ENCODE measurements at regions not wholly inside any gene's neighbourhood (a gene's known extent, or its start where the extent isn't known, plus 50 kb on each side); places are given as distances from the start of the nearest gene placed in this dataset.

DNA sequence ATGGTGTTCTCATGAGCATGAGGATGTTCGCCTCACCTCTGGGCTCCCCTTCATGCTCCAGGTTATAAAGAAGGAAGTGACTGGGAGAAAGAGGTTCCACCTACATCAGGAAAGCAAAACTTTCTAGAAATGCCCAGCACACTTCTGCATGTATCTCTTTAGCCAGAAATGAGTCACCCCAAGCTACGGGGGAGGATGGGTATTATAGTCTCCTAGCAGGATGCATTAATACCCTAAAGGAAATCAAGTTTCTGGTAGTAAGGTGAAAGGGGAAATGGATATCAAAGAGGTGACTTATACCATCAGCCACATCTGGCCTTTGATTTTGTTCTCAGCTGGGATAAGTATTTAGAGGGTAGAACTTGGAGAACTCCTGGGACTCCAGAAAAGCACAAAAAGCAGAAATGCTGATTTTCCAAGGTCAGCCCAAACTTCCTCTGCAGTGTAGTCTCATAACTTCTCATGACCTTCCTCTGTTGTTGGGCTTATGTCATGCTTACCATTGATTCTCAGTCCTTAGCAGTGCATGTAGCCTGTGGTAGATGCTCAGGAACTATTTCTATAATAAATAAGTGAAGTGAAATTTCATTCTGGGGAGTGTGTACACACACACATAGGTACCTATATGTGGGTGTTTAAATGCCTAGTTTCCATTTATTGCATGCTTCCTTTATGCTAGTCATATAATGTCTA, 209.4 kb upstream of the CRY1 start:
- Mint-ChIP-seq H3K27me3 (ENCODE audit: low read depth in 3 of 3) (peaks cover 2% of the 10 kb centered on the region in 3 donors), H3K4me3 (no peak overlapping the region), H3K4me1 (no peaks in the 10 kb centered on the region), H3K9me3 (no peaks in the 10 kb centered on the region), H3K36me3 (no peaks in the 10 kb centered on the region), H3K27ac (no peak overlapping the region)
- no peak for DNase-seq

DNA sequence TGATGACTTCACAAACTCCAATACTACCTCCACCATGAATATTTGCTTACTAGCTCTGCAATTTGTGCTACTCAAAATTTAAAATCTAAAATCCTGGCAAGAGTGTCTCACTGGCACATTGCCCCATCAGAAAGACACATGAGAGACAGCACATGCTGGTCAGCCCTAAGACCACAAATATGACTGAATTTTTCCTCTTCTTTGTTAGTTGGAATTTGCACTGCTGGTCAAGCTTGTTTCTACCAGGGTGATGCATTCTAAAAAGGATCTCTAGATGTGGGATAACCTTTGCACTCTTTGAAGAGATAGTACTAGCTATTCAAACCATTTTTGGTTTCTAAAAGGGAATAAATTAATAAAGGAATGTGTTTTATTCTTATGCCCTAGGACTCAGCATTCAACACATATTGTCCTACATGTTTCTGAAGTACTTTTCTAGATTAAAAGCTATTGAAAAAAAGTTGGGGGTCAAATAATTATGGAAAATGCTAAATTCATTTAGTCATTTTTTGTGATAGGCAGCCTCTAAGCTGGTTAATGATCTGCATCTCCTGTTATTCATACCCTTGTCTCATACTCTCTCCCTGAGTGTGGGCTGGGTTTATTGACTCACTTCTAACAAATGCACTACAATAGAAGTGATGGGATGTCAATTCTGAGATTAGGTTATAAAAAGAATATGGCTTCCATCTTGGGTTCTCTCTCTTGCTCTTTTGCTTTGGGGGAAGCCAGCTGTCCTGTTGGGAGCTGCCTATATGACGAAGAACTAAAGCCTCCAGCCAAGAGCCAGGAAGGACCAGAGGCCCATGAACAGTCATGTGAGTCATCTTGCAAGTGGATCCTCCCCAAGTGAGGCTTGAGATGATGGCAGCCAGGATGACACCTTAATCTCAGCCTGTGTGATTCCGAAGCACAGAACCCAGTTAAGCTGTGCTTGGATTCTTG, 211.5 kb upstream of the CRY1 start:
- Mint-ChIP-seq H3K27me3 (ENCODE audit: low read depth in 3 of 3) (peaks cover 2 to 5% (median 2%) of the 10 kb centered on the region in 3 donors), H3K9me3 (no peaks in the 10 kb centered on the region), H3K4me3 (no peak overlapping the region), H3K4me1 (peaks cover 14 to 16% of the 10 kb centered on the region in 2 donors), H3K27ac (no peak overlapping the region), H3K36me3 (no peaks in the 10 kb centered on the region)
- no peak for DNase-seq

DNA sequence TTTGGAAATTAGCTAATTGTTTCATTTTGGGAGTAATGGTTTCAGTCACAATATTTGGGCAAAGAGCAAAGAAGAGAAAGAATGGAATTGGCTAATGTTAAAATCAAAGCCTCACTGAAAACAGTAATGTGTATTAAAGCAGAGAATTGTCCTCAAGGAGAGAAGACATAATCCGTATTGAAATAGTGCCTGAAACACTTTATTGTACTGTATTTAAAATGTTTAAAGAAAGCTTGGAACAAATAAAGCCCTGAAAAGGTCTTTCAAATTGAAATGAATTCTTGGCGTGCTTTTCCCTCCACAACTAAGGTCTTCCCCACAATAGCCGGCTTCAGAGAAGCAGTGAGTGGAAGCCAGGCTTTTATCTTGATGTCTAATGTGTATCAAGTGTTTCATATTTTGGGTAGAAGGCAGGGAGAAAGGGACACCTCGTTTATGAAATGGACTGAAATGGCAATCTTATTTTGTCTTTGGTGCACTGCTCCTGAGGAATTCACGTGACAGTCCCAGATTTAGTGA, 212.9 kb upstream of the CRY1 start:
- Mint-ChIP-seq H3K9me3 (no peaks in the 10 kb centered on the region), H3K4me3 (no peak overlapping the region), H3K4me1 (peaks cover 17 to 18% of the 10 kb centered on the region in 2 donors), H3K36me3 (no peaks in the 10 kb centered on the region), H3K27ac (no peak overlapping the region), H3K27me3 (ENCODE audit: low read depth in 3 of 3) (peaks cover 2 to 3% (median 2%) of the 10 kb centered on the region in 3 donors)
- DNase-seq = no peak

DNA sequence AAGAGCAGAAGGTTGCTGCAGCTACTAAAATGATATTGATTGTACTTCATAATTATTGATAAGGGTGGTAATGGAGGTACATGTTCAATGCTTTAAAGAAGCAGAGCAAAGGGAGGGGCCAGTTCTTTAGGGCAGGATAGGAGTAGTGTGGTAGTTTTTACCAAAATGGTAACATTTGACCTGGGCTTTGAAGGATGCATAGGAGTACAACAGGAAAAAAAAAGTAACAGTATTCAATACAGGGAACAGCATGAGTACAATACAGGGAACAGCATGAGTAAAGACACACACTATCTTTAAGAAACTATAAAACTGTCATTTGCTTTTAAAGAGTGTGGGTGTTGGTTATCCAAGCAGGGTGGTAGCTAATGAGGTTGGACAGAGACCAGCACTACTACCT, 215.0 kb upstream of the CRY1 start:
- Mint-ChIP-seq H3K4me1 (peaks cover 17 to 18% of the 10 kb centered on the region in 2 donors), H3K27ac (no peak overlapping the region), H3K4me3 (peak overlapping the region in 1 of 5 donors; percentile 7), H3K9me3 (no peaks in the 10 kb centered on the region), H3K27me3 (ENCODE audit: low read depth in 3 of 3) (peaks cover 4 to 6% (median 6%) of the 10 kb centered on the region in 3 donors), H3K36me3 (no peaks in the 10 kb centered on the region)
- no peak for DNase-seq

DNA sequence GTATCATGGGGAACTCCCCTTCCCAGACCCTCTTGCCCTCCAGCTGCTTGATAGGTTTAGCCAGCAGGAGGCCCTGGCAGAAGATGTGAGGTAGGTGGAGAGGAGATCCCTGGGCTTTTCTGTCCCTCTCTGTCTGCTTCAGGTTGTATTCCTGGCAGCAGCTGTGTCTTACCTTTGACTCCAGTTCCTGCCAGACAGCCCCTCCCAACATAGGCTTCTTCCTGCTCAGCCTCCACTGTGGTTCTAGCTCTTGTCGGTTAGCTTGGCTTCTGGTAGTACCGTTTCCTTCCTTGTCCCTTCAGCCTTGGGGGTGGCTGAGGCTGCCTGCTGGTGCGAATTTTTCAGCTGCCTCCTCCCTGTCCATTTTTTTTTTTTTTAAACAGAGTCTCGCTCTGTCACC, 215.7 kb upstream of the CRY1 start:
- Mint-ChIP-seq H3K36me3 (no peaks in the 10 kb centered on the region), H3K27ac (peak overlapping the region in 1 of 6 donors; percentile 67), H3K9me3 (no peaks in the 10 kb centered on the region), H3K27me3 (ENCODE audit: low read depth in 3 of 3) (peaks cover 4 to 6% (median 6%) of the 10 kb centered on the region in 3 donors), H3K4me3 (peak overlapping the region in 3 of 5 donors; percentile 9 to 54 (median 10)), H3K4me1 (peaks cover 17 to 18% of the 10 kb centered on the region in 2 donors)
- DNase-seq = peak; percentile 6 to 22 (median 20)

DNA sequence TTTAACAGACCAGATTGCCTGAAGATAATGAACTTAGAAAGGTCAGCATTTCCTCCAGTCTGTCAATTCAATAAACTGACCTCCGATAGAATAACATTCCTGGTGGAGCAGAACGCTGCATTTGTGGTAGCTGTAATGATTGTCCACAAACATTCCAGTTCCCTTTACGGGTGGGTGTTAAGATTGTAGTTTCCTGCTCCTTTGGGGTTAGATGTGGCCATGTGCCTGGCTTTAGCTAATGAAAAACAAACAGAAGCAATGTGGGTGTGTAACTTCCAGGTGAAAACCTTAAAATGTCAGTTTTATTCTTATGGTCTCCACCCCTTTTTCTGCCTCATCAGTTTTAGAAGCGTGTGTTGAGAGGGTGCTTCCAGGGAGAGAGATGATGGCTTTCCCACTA, 217.3 kb upstream of the CRY1 start:
- no peak for DNase-seq
- Mint-ChIP-seq H3K4me3 (no peak overlapping the region), H3K27me3 (ENCODE audit: low read depth in 3 of 3) (peaks cover 4 to 8% (median 8%) of the 10 kb centered on the region in 3 donors), H3K27ac (no peak overlapping the region), H3K4me1 (peaks cover 17 to 18% of the 10 kb centered on the region in 2 donors), H3K36me3 (no peaks in the 10 kb centered on the region), H3K9me3 (peaks cover 0 to 3% (median 0%) of the 10 kb centered on the region in 6 donors)

DNA sequence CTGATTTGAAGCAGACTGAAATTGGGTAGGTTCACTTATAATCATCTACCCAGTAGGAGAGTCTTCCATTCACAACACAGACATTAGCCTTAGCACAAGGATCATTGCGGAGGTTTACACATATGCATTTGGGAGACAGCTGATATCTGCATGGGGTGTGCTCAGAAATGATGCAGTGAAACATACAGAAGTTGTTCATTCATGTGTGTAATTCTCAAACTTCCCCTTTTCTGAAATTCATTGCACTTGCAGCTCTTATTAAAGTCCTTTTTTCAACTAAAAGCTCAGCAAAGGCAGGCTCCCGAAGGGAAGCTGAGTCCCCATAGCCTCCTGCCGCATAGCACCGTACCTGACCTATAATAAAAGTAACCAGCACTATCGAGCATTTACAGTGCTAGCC, 218.3 kb upstream of the CRY1 start:
- peaks cover 2 to 8% (median 8%) of the 10 kb centered on the region in 3 donors for H3K27me3 Mint-ChIP-seq (ENCODE audit: low read depth in 3 of 3)
- no peak overlapping the region for H3K4me3 Mint-ChIP-seq
- H3K9me3 Mint-ChIP-seq = peaks cover 0 to 3% (median 0%) of the 10 kb centered on the region in 6 donors
- no peak overlapping the region for H3K27ac Mint-ChIP-seq
- H3K36me3 Mint-ChIP-seq = no peaks in the 10 kb centered on the region
- H3K4me1 Mint-ChIP-seq = peaks cover 17 to 18% of the 10 kb centered on the region in 2 donors
- DNase-seq = no peak

DNA sequence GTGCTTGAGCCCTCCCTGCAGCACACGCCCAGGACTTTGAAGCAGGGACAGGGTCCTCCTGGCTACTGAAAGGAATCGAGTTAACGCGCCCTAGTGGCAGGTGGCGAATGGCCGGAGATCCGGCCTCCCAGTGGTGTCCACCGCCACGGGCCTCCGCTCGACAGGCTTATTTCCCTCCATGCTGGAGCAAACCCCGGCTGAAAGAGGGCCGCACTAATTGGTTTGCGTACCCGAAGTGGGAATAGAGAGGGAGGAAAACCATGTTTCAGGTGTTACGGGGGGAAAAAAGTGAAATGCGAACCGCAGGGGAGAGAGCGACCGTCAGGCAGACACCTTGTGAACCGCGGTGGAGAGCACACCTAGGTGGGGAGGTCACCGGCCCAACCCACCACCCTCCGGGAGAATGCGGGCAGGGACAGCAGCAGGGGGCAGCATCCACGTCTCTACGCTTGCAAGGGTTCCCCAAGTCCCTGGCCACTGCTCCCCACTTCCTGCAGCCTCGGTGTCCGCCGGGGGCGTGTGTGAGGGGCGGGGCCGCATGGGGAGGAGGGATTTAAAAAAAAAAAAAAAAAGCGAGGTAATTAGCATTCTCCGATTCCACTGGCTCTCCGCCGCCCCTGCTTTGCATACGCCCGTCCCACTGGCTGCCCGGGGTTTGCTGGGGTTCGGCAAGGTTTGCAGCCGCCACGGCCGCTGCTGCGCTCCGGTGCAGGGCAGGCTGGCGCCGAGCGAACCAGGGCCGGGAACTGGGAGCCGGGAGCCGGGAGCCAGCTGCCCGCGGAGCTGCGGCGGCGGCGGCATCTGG, 224.6 kb upstream of the CRY1 start:
- Mint-ChIP-seq H3K4me3 (peak overlapping the region; percentile 67 to 96 (median 83)), H3K36me3 (no peaks in the 10 kb centered on the region), H3K4me1 (peaks cover 40% of the 10 kb centered on the region in 2 donors), H3K27me3 (ENCODE audit: low read depth in 3 of 3) (peaks cover 9 to 20% (median 17%) of the 10 kb centered on the region in 3 donors), H3K9me3 (peaks cover 0 to 3% (median 0%) of the 10 kb centered on the region in 6 donors), H3K27ac (peak overlapping the region in 3 of 6 donors; percentile 37 to 85 (median 56))
- peak; percentile 82 for DNase-seq

DNA sequence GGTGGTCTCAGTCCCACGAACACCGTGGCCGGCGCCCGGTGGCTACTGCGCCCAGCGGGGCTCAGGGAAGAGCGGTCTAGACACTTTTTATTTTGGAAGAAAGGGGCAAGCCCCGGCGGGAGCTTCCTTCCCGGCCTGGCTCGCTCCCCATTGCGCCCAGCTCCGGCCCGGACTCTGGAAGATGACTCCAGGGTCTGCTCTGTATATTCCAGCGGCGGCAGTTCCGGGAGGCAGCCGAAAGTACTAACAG, 225.1 kb upstream of the CRY1 start:
- peak overlapping the region in 1 of 6 donors; percentile 76 for H3K27ac Mint-ChIP-seq
- H3K36me3 Mint-ChIP-seq = no peaks in the 10 kb centered on the region
- H3K9me3 Mint-ChIP-seq = peaks cover 0 to 3% (median 0%) of the 10 kb centered on the region in 6 donors
- peaks cover 9 to 20% (median 17%) of the 10 kb centered on the region in 3 donors for H3K27me3 Mint-ChIP-seq (ENCODE audit: low read depth in 3 of 3)
- peaks cover 44 to 45% of the 10 kb centered on the region in 2 donors for H3K4me1 Mint-ChIP-seq
- peak overlapping the region; percentile 67 to 96 (median 83) for H3K4me3 Mint-ChIP-seq
- no peak for DNase-seq

DNA sequence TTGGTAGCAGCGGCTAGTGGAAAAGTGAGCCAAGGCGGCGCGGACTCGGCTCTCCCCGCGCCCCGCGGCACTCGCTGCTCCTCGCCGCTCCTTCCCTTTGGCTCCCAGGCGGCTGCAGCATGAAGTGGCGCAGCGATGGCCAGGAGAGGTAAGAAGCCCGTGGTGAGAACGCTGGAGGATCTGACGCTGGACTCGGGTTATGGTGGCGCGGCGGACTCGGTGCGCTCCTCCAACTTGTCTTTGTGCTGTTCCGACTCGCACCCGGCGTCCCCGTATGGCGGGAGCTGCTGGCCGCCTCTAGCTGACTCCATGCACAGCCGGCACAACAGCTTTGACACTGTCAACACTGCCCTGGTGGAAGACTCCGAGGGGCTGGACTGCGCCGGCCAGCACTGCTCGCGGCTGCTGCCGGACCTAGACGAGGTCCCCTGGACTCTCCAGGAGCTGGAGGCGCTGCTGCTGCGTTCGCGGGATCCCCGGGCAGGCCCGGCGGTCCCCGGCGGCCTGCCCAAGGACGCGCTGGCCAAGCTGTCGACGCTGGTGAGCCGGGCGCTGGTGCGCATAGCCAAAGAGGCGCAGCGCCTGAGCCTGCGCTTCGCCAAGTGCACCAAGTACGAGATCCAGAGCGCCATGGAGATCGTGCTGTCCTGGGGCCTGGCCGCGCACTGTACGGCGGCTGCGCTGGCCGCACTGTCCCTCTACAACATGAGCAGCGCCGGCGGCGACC, 225.6 kb upstream of the CRY1 start:
- peaks cover 9 to 20% (median 17%) of the 10 kb centered on the region in 3 donors for H3K27me3 Mint-ChIP-seq (ENCODE audit: low read depth in 3 of 3)
- DNase-seq = peak in 1 of 3 donors; percentile 21
- H3K4me1 Mint-ChIP-seq = peaks cover 44 to 50% of the 10 kb centered on the region in 2 donors
- H3K4me3 Mint-ChIP-seq = peak overlapping the region; percentile 76 to 96 (median 83)
- H3K36me3 Mint-ChIP-seq = no peaks in the 10 kb centered on the region
- peak overlapping the region in 2 of 6 donors; percentile 12 to 23 for H3K27ac Mint-ChIP-seq
- H3K9me3 Mint-ChIP-seq = peaks cover 0 to 3% (median 0%) of the 10 kb centered on the region in 6 donors

DNA sequence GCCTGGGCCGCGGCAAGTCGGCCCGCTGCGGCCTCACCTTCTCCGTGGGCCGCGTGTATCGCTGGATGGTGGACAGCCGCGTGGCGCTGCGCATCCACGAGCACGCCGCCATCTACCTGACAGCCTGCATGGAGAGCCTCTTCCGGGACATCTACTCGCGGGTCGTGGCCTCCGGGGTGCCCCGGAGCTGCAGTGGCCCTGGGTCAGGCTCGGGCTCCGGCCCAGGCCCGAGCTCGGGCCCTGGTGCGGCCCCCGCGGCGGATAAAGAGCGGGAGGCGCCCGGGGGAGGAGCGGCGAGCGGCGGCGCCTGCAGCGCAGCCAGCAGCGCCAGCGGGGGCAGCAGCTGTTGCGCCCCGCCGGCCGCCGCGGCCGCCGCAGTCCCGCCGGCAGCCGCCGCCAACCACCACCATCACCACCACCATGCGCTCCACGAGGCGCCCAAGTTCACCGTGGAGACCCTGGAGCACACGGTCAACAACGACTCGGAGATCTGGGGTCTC, 226.2 kb upstream of the CRY1 start:
- Mint-ChIP-seq H3K9me3 (peaks cover 0 to 3% (median 0%) of the 10 kb centered on the region in 6 donors), H3K27ac (no peak overlapping the region), H3K4me3 (peak overlapping the region; percentile 88 to 97 (median 96)), H3K4me1 (peaks cover 44 to 50% of the 10 kb centered on the region in 2 donors), H3K36me3 (no peaks in the 10 kb centered on the region), H3K27me3 (ENCODE audit: low read depth in 3 of 3) (peaks cover 9 to 17% (median 17%) of the 10 kb centered on the region in 3 donors)
- DNase-seq = peak; percentile 10 to 24 (median 10)

DNA sequence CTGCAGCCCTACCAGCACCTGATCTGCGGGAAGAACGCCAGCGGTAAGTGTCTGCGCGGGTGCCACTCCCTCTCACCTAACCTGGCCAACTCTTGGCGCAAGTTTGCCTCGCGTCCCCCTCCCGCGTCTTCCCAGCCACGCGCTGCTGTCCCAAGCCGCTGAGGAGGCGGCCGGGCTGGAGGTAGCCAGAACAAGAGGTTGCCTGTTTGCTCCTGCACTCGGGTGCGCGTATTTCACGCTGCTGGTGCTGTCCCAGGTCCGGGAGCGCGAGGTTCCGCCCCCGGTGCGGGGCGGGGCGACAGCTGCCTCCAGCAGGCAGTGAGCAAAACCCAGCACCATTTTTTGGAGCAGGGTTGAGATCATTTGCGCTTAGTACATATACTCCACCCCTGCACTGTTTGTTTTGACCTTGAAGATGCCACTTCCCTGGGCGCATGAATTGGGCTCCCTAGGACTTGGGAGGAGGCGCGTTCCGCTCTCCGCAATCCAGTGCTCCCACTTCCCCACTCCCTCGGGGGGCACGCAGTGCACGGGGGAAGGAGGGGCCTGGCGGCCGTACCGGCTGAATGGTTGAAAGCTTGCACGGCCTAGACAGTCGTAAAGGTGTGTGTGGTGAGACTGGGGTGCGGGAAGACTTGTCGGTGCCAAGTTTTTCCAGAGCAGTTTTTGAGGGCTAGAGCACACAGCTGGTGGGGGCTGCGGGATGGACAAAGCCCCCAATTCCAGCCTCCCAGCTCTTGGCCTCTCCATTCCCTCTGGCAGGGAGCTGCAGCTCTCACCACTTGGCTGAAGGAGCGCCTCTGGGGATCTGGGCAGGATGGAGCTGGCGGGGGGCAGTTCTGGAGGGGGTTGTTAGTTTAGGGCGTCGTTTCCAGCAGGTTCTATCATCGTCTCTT, 226.9 kb upstream of the CRY1 start:
- DNase-seq = peak; percentile 60
- Mint-ChIP-seq H3K4me1 (peaks cover 44 to 50% of the 10 kb centered on the region in 2 donors), H3K27me3 (ENCODE audit: low read depth in 3 of 3) (peaks cover 9 to 17% (median 15%) of the 10 kb centered on the region in 3 donors), H3K27ac (peak overlapping the region; percentile 84 to 91 (median 88)), H3K9me3 (no peaks in the 10 kb centered on the region), H3K36me3 (no peaks in the 10 kb centered on the region), H3K4me3 (peak overlapping the region; percentile 88 to 97 (median 96))
